Activated CD4-positive, alpha-beta T cell treated with anti-CD3 and anti-CD28 coated beads, Interleukin-2, amount 50 U/mL, for 1 hour (primary cell): ENCODE measurements at regions not wholly inside any gene's neighbourhood (a gene's known extent, or its start where the extent isn't known, plus 50 kb on each side); places are given as distances from the start of the nearest gene placed in this dataset.

Source experiments
- DNase-seq: peaks from one replicate; pipeline ENCODE4 v3.0.0-alpha.2; 2020

DNA sequence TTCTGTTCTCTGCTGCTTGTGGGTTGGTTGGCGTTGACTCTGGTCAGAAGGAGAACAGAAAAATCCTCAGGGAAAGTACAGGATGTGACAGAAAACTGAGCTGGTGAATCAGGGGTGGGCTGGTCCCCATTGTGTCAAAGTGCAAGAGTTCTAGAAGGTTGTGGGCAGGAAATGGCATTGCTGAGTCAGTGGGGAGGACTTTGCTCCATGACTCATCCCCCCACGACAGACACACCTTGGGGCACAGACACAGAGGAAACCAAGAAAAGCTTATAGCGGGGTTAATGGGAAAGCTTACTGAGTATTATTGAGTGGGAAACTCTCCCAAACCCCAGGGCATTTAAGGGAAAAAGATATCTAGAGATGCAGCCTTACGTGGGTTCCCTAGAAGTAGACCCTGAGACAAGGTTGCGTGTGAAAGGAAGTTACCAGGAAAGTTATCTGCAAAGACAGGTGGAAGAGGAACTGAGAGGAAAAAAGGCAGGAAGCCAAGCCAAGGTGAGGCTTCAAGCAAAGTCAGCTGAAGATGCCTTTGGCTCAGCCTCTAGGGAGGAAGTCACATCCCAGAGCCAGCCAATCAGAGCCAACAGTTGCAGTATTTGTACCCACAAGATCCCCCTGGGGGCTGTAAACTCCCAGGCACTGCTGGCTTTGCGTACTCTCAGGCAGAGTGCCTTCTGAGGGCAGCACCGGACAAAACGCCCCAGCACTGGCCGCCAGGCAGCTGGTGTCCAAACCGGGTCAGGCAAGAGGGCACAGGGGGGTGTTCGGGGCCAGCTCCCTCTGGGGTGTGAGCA lies 86.4 kb downstream of the FOXL1 start:
- no peak for DNase-seq

DNA sequence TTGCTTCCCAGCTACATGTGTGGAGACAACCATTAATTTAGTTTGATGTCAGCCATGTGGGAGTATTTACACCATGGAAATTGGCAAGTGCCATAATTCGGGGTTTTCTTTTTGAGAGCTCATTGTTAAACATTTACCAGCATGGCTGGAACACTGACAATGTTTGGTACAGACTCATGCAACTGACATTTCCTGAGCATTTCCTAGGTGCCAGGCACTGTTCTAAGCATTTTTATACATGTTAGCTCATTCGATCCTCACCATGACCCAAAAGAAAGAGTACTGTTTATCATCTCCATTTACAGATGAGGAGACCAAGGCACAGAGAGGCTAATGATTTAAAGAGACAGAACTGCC lies 86.9 kb downstream of the FOXL1 start:
- DNase-seq, result no peak

- no peak for DNase-seq
Observed at GRCh38 chr16:86665929-86666328, 87.6 kb downstream of the FOXL1 start.

DNA sequence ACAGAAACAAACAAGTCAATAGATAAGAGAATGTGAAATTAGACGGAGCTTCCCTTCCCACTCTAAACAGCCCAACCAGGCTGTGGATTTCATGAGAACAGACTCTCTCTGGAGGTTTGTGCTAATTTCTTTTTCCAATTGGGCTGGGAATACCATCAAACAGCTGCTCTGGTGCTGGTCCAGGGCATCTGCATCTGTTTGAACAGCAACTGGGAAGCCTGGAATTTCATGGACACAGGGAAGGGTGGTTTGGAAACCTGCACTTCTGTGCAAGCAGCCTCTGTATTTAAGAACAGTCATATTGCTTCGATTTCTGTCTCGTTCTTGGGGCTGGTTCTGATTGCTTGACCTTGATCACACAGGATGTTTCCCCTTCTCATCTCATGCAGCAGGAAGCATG lies 88.7 kb downstream of the FOXL1 start:
- no peak for DNase-seq

DNA sequence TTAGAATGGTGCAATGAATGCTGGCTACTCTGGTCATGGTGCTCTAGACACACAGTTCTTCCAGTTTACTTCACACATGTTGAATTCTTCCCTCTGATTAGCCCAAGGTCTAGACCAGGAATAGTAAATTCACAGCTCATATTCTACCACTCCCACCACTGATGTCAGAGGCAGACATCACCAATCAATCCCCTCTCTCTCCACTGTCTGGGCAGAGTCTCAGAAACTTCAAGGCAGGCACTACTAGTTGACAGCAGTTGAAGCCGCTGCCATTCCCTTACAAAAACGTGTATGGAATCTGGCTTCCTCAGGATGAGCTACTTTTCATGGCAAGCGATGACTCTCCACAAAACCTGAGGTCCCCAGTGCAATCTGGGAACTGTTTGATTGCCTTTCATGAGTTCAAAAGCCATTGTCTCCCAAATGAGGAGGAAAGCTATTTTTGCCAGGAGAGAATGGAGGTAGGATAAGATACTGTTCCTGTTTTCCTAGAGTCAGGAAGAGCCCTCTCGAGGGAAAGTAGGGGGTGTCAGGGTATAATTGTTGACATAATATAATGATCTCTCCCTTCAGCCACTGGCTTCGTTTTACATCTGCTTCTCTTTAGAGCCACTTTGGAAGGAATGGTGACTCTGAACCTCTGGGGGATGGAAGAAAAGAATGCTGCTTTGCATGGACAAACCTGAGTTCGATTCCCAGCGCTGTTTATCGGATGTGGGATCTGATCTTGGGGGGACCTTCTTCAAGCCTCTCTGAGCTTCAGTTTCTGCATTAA lies 90.0 kb downstream of the FOXL1 start:
- DNase-seq, result no peak

GRCh38 chr16:86669285-86669805 lies 91.0 kb downstream of the FOXL1 start:
- DNase-seq, result no peak

- DNase-seq, result no peak
Observed at GRCh38 chr16:86669937-86670749, 91.8 kb downstream of the FOXL1 start.

GRCh38 chr16:86670750-86671234 lies 92.4 kb downstream of the FOXL1 start:
- no peak for DNase-seq

DNA sequence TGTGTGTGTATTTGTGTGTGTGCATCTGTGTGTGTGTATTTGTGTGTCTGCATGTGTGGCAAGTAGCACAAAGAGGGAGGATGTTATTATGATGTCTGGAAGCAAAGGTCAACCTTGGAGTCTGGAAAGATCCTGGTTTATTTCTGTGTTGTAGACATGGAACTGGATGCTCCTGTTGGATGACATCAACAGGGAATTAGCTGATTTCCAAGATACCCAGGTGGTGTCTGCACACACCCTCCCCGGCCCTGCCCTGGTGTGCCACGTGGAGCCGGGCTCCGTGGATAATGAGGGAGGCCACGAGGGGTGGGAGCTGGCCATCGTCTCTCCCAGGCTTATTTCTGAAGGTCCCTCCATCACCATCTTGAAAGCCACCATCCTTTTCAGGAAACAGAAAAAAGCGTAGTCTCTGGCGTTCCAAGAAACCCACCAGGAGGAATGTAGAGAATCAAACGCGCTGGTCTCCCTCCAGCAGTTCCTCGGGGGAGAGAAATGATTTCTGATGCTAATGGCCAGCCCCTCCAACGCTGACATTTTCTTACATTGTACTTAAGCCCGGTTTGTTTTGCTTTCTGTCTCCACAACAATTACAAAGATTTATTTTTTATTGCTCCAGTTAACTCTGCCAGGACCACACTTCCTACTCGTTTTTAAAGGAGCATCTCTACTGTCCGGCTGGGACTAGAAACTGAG lies 93.3 kb downstream of the FOXL1 start:
- DNase-seq, result no peak

DNA sequence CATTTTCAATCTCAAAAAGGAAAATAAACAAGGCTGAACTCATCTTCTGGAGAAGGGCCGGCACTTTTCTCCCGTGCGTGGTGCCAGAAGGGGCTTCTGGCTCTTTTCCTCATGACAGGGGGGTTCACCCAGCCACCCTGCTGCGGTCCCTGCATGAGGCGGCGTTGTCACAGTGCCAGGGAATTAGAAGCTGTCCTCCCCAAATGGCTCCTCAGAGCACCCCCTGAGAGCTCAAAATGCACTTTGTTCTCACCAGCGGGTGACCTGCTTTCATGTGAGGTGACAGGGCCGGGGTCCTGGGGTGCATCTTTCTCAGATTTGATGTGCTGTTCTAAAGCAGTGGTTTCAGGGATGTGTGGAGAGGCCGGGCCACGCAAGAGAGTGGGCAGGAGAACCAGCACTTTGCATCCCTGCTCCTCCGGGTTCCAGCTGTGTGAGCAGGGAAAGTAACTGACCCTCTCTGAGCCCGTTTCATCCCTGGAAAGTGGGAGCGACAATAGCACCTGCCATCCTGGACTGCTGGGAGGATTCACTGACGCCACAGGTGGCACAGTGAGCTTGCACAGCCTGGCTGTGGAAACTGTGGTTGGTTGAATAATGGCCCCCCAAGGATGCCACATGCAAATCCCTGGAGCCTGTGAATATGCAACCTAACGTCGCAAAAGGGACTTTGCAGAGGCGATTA lies 94.0 kb downstream of the FOXL1 start:
- DNase-seq, result no peak

GRCh38 chr16:86673090-86673955 lies 95.0 kb downstream of the FOXL1 start:
- DNase-seq, result no peak

GRCh38 chr16:86673956-86674453 lies 95.7 kb downstream of the FOXL1 start:
- no peak for DNase-seq

- DNase-seq, result no peak
Observed at GRCh38 chr16:86676254-86676670, 97.9 kb downstream of the FOXL1 start.

DNA sequence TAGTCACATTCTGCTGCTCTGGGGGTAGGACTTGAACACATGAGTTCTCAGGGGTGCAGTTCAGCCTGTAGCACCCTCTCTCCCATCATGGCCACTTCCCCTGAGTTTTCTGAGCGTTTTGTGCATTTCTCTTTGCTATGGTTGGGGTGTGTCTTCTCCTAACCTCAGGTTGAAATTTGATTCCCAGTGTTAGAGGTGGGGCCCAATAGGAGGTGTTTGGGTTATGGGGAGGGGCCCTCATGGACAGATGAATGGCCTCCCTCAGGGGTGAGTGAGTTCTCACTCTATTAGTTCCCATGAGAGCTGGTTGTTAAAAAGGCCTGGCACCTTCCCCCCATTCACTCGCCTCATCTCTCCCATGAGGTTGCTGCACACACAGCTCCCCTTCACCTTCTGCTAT lies 101.1 kb downstream of the FOXL1 start:
- DNase-seq, result no peak

- DNase-seq, result no peak
Observed at GRCh38 chr16:86680162-86680561, 101.8 kb downstream of the FOXL1 start.

- no peak for DNase-seq
Observed at GRCh38 chr16:86680661-86681030, 102.3 kb downstream of the FOXL1 start.

GRCh38 chr16:86681031-86681756 lies 102.8 kb downstream of the FOXL1 start:
- no peak for DNase-seq

DNA sequence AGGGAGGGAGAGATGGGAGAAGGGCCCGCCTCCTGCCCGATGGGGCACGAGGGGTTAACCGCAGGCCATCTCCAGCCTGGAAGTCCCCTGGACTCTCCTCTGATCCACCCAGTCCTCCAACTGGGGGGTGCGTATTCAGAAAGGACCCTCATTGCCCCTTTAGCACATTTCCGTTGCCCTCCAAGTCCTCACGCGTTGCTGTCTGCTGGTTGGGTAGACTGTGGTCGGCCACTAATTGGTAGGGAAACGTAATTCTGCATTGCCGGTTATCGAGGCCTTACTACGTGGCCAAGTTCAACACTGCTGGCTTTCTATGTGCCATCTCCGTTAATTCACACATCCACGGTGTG lies 103.4 kb downstream of the FOXL1 start:
- DNase-seq, result no peak

GRCh38 chr16:86682219-86682904 lies 104.0 kb downstream of the FOXL1 start:
- no peak for DNase-seq
